K562 (cell line): ENCODE measurements at regions not wholly inside any gene's neighbourhood (a gene's known extent, or its start where the extent isn't known, plus 50 kb on each side); places are given as distances from the start of the nearest gene placed in this dataset.

ENCODE experiments used
- ATAC-seq: fragments of 200-7000 bp; cut with Tn5 transposase; 3 replicates; pipeline ENCODE4 v1.9.1; 2020; ENCODE audit warnings: moderate library complexity
- BruUV-seq: library from RNA; stranded (reverse); fragments of 400-500 nt; replicated peaks from 2 replicates; lab custom pipeline; 2021; lab: Mats Ljungman, UMichigan
- CTCF ChIA-PET: fragments of 300-600 bp; formaldehyde crosslinking; extraction: SDS; loops from one replicate; lab custom pipeline; 2021; ENCODE audit warnings: low intra/inter-chr PET ratio; lab: Yijun Ruan, JAX
- POLR2A ChIA-PET: fragments of 300-600, 350-650 bp; sonication (Branson Sonifier 250); formaldehyde crosslinking; extraction: SDS; loops from one replicate; lab custom pipeline; 2021; ENCODE audit warnings: antibody characterized with exemption, inconsistent platforms; lab: Yijun Ruan, JAX
- DNase-seq, 4 experiments: peaks; one replicate each; pipeline versions ENCODE4 v3.0.0 to v3.0.0-alpha.2; 2011 to 2018; ENCODE audit warnings: low spot score in 3 of 4, mixed read lengths in 3 of 4; ENCODE audit errors: extremely low read depth in 1 of 4
- FAIRE-seq: peaks from 2 replicates; lab custom pipeline; 2011; peaks lifted over from hg19 to GRCh38; lab: Jason Lieb, UNC
- H2AFZ ChIP-seq: 2 replicates; pipeline ENCODE4 v1.6.0; 2011; ENCODE audit warnings: low read depth, low read length, control low read depth, inconsistent platforms
- H3K27ac ChIP-seq: fragments of 200-600 bp; 3 replicates; pipeline ENCODE4 v1.8.0; 2011; ENCODE audit warnings: low read depth, mild to moderate bottlenecking, control low read depth, inconsistent platforms, low read length, moderate library complexity, mixed read lengths; ENCODE audit errors: extremely low read depth
- H3K27me3 ChIP-seq, 2 experiments: fragments of 300-600 bp in 1 of 2; 2 replicates in 1 of 2; 3 replicates in 1 of 2; pipeline versions ENCODE4 v1.6.0 to v1.8.0; 2011; ENCODE audit warnings: inconsistent platforms in 2 of 2, low read length in 2 of 2, mild to moderate bottlenecking in 1 of 2, mixed read lengths in 1 of 2, moderate library complexity in 1 of 2; ENCODE audit not compliant: control insufficient read depth in 2 of 2, insufficient read depth in 2 of 2
- H3K36me3 ChIP-seq: fragments of 300-600 bp; 3 replicates; pipeline ENCODE4 v1.8.0; 2011; ENCODE audit warnings: mild to moderate bottlenecking, low read length, inconsistent platforms; ENCODE audit not compliant: control insufficient read depth, insufficient read depth
- H3K4me1 ChIP-seq, 2 experiments: fragments of 200-600 bp in 1 of 2; replicated peaks in 1 of 2; 2 replicates in 1 of 2; 3 replicates in 1 of 2; pipeline versions ENCODE4 v1.5.1 to v1.8.0; 2011; ENCODE audit warnings: inconsistent platforms in 2 of 2, low read length in 2 of 2, mild to moderate bottlenecking in 1 of 2, mixed read lengths in 1 of 2, moderate library complexity in 1 of 2; ENCODE audit not compliant: control insufficient read depth in 2 of 2, insufficient read depth in 2 of 2
- H3K4me2 ChIP-seq: 2 replicates; pipeline ENCODE4 v1.6.1; 2011; ENCODE audit warnings: low read length, control low read depth, inconsistent platforms, mixed read lengths; ENCODE audit not compliant: insufficient read depth
- H3K4me3 ChIP-seq: fragments of 200-600 bp; sonication (generic), shearing (Covaris generic); 2 replicates; pipeline ENCODE4 v1.5.1; 2016; ENCODE audit warnings: control low read depth, inconsistent platforms
- H3K79me2 ChIP-seq: fragments of 200-600 bp; 3 replicates; pipeline ENCODE4 v1.8.0; 2011; ENCODE audit warnings: low read length, inconsistent platforms; ENCODE audit not compliant: control insufficient read depth, insufficient read depth
- H3K9ac ChIP-seq, 2 experiments: 2 replicates each; pipeline versions ENCODE4 v1.6.0 to v1.6.1; 2011; ENCODE audit warnings: low read depth in 2 of 2, low read length in 2 of 2, control low read depth in 1 of 2, inconsistent platforms in 1 of 2, mild to moderate bottlenecking in 1 of 2, mixed read lengths in 1 of 2; ENCODE audit not compliant: insufficient read depth in 1 of 2
- H3K9me1 ChIP-seq: one replicate; pipeline ENCODE4 v1.6.0; 2011; ENCODE audit warnings: inconsistent platforms, mild to moderate bottlenecking, low read length, moderate library complexity; ENCODE audit not compliant: control insufficient read depth, insufficient read depth
- H3K9me3 ChIP-seq: replicated peaks from 2 replicates; pipeline ENCODE4 v1.5.1; 2011; ENCODE audit warnings: low read depth, low read length, inconsistent platforms; ENCODE audit not compliant: control insufficient read depth, insufficient read depth
- H4K20me1 ChIP-seq: replicated peaks from 2 replicates; pipeline ENCODE4 v1.6.1; 2011; ENCODE audit warnings: low read length, inconsistent platforms, mixed read lengths; ENCODE audit not compliant: control insufficient read depth, insufficient read depth
- CBX1 ChIP-seq: sonication (generic); IDR thresholded peaks from 2 replicates; pipeline ENCODE4 v1.6.1; 2016; ENCODE audit warnings: antibody characterized with exemption, low read depth, mild to moderate bottlenecking
- CREM ChIP-seq: IDR thresholded peaks from 2 replicates; pipeline ENCODE4 v1.6.1; 2014; ENCODE audit warnings: antibody characterized with exemption, low read depth
- EZH2 ChIP-seq: IDR thresholded peaks from 2 replicates; pipeline ENCODE4 v1.6.1; 2012; ENCODE audit warnings: low read depth, mild to moderate bottlenecking, inconsistent platforms, low read length, borderline replicate concordance
- HDAC1 ChIP-seq, 2 experiments: fragments of 450-650 bp; IDR thresholded peaks; 2 replicates each; pipeline ENCODE4 v1.6.1; 2016 to 2017; ENCODE audit warnings: inconsistent platforms in 1 of 2, mild to moderate bottlenecking in 1 of 2, moderate library complexity in 1 of 2
- HDAC8 ChIP-seq: fragments of 450-650 bp; IDR thresholded peaks from 2 replicates; pipeline ENCODE4 v1.6.1; 2016; ENCODE audit warnings: mild to moderate bottlenecking, missing genetic modification characterization, moderate library complexity, missing compliant biosample characterization
- L3MBTL2 ChIP-seq: fragments of 450-650 bp; IDR thresholded peaks from 2 replicates; pipeline ENCODE4 v1.6.1; 2016; ENCODE audit warnings: mild to moderate bottlenecking, moderate library complexity
- PML ChIP-seq: IDR thresholded peaks from 2 replicates; pipeline ENCODE4 v1.6.1; 2012; ENCODE audit warnings: low read length, inconsistent platforms
- RBM25 ChIP-seq: fragments of 200-400 bp; formaldehyde crosslinking; IDR thresholded peaks from 2 replicates; pipeline ENCODE4 v1.6.1; 2018; ENCODE audit warnings: low read length, low read depth, moderate library complexity; ENCODE audit not compliant: severe bottlenecking
- SMAD4 ChIP-seq: fragments of 250-450 bp; sonication (Bioruptor Pico); conservative IDR thresholded peaks from 2 replicates; pipeline ENCODE4 v1.8.0; 2021; ENCODE audit warnings: inconsistent platforms, mild to moderate bottlenecking, moderate library complexity
- TRIM24 ChIP-seq, 2 experiments: fragments of 450-650 bp; IDR thresholded peaks; 2 replicates each; pipeline ENCODE4 v1.6.1; 2016
- ZNF354B ChIP-seq: fragments of 250-450 bp; sonication (Bioruptor Pico); IDR thresholded peaks from 2 replicates; pipeline ENCODE4 v1.4.0; 2020
- ZNF589 ChIP-seq: fragments of 200-800 bp; sonication (Bioruptor generic); IDR thresholded peaks from 2 replicates; pipeline ENCODE4 v1.6.1; 2016; ENCODE audit warnings: low read depth, missing genetic modification characterization, missing compliant biosample characterization
- ZNF644 ChIP-seq: fragments of 200-800 bp; sonication (Bioruptor generic); IDR thresholded peaks from 2 replicates; pipeline ENCODE4 v1.6.1; 2016; ENCODE audit warnings: low read depth, missing genetic modification characterization, missing compliant biosample characterization
- WGBS: fragments of 100-300 bp; shearing (Covaris generic); methylation state at CpG from one replicate; pipeline ENCODE4 v1.1.6; 2016; ENCODE audit warnings: low coverage, mixed read lengths; ENCODE audit not compliant: insufficient coverage; ENCODE audit errors: missing lambda C conversion rate; 5-methylcytosine and 5-hydroxymethylcytosine counted together
- in situ Hi-C: fragments of 300-500 bp; cut with MboI; formaldehyde crosslinking; loops from 4 replicates; pipeline ENCODE4 v1.15.0; 2018; ENCODE audit warnings: inconsistent platforms, mixed read lengths
- intact Hi-C: fragments of 100-400 bp; cut with micrococcal nuclease; formaldehyde crosslinking; loops from 2 replicates; pipeline ENCODE4 v1.14.2; 2022
- TF ChIP-seq, protein P1 (sequence below): IDR thresholded peaks from 2 replicates; pipeline ENCODE4 v1.6.1; 2011; ENCODE audit warnings: borderline replicate concordance, low read depth, mild to moderate bottlenecking, moderate library complexity, low read length; ENCODE audit not compliant: insufficient read depth, poor library complexity, severe bottlenecking
- TF ChIP-seq, protein P2 (sequence below): fragments of 150-350 bp; conservative IDR thresholded peaks from 2 replicates; pipeline ENCODE4 v1.6.1; 2014; ENCODE audit warnings: low read length

DNA sequence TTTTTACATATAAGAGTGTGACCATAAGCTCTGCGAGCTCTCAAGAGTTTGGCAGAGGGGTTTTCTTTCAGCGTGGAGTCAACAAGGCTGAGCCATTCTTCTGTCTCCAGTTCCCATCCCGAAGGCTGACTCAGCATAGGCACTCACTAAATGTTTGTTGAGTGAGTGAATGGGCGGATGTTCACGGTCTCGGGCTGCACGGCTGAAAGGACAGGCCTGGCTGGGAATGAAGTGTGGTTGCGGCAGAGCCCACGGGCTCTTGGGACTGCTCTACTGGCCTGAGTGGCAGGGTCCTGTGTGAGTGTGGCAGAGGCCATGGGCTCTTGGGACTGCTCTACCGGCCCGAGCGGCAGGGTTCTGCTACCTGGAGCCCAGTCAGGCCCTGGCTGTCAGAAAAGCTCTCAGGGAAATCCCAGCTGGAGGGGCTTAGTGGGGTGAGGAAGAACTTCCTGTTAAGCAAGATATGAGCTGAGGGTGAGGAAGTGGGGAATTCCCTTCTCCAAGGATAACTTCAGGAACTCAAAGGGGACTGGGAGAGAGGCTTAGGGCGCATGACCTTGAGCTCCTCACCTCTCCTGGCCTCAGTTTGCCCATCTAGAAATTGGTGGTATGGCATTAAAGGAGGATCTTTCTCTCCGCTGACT lies 56.6 kb upstream of the C1orf174 start (continued):
- TF ChIP-seq PML: no peak
- TF ChIP-seq ZNF644 (tag): no peak
- TF ChIP-seq CBX1: no peak
- TF ChIP-seq, protein P1, sequence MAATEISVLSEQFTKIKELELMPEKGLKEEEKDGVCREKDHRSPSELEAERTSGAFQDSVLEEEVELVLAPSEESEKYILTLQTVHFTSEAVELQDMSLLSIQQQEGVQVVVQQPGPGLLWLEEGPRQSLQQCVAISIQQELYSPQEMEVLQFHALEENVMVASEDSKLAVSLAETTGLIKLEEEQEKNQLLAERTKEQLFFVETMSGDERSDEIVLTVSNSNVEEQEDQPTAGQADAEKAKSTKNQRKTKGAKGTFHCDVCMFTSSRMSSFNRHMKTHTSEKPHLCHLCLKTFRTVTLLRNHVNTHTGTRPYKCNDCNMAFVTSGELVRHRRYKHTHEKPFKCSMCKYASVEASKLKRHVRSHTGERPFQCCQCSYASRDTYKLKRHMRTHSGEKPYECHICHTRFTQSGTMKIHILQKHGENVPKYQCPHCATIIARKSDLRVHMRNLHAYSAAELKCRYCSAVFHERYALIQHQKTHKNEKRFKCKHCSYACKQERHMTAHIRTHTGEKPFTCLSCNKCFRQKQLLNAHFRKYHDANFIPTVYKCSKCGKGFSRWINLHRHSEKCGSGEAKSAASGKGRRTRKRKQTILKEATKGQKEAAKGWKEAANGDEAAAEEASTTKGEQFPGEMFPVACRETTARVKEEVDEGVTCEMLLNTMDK: no peak
- TF ChIP-seq RBM25: no peak
- TF ChIP-seq HDAC8: no peak

DNA sequence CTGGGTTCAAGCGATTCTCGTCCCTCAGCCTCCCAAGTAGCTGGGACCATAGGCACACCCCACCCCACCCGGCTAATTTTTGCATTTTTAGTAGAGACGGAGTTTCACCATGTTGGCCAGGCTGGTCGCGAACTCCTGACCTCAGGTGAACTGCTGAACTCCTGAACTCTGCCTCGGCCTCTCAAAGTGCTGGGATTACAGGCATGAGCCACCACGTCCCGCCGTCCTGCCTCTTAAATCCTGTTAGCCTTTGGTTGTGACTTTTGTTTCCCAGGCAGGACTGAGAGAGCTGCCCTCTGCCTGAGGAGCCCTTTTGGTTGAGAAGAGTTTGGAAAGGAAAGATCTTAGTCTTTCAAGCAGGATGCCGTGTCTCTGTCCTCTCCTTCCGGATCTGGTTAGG lies 59.3 kb upstream of the C1orf174 start:
- FAIRE-seq (no peak), DNase-seq (no peak), ATAC-seq (no peak)
- peaks cover 3% of the 10 kb centered on the region for H3K9me1 ChIP-seq
- H3K4me3 ChIP-seq: no peak overlapping the region
- H3K36me3 ChIP-seq: no peaks in the 10 kb centered on the region
- peaks cover 42 to 68% of the 10 kb centered on the region in 2 experiments for H3K27me3 ChIP-seq
- H3K79me2 ChIP-seq: no peaks in the 10 kb centered on the region
- POLR2A ChIA-PET: interaction anchor here (0.7 kb wide), 1 partner anchor 869 kb away, joined by 3 read pairs; no protein-coding TSS in a partner anchor
- CTCF ChIA-PET: no interaction called here
- no peak overlapping the region for H3K4me2 ChIP-seq
- no peaks in the 10 kb centered on the region for H3K9me3 ChIP-seq
- BruUV-seq: no TSS peak
- no peaks in the 10 kb centered on the region for H4K20me1 ChIP-seq
- in situ Hi-C loops: no loop called here
- intact Hi-C loops: no loop called here
- peaks cover 0 to 3% of the 10 kb centered on the region in 2 experiments; a peak in 1 of 5 replicates for H3K4me1 ChIP-seq
- no peak overlapping the region for H3K27ac ChIP-seq
- no peak overlapping the region for H3K9ac ChIP-seq
- under 1% methylated on average over 12 of the region's 12 CpGs for WGBS
- no peak overlapping the region for H2AFZ ChIP-seq
- TF ChIP-seq, protein P2, sequence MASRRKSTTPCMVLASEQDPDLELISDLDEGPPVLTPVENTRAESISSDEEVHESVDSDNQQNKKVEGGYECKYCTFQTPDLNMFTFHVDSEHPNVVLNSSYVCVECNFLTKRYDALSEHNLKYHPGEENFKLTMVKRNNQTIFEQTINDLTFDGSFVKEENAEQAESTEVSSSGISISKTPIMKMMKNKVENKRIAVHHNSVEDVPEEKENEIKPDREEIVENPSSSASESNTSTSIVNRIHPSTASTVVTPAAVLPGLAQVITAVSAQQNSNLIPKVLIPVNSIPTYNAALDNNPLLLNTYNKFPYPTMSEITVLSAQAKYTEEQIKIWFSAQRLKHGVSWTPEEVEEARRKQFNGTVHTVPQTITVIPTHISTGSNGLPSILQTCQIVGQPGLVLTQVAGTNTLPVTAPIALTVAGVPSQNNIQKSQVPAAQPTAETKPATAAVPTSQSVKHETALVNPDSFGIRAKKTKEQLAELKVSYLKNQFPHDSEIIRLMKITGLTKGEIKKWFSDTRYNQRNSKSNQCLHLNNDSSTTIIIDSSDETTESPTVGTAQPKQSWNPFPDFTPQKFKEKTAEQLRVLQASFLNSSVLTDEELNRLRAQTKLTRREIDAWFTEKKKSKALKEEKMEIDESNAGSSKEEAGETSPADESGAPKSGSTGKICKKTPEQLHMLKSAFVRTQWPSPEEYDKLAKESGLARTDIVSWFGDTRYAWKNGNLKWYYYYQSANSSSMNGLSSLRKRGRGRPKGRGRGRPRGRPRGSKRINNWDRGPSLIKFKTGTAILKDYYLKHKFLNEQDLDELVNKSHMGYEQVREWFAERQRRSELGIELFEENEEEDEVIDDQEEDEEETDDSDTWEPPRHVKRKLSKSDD: no peak
- TF ChIP-seq L3MBTL2: no peak
- TF ChIP-seq CREM: no peak
- no peak for TF ChIP-seq ZNF354B (CRISPR knock-in tag)
- no peak for TF ChIP-seq ZNF589 (CRISPR knock-in tag)
- TF ChIP-seq SMAD4 (CRISPR knock-in tag): no peak
- TF ChIP-seq HDAC1 (IDR thresholded peaks at IDR 0.05): no peak
- TF ChIP-seq TRIM24 (IDR thresholded peaks at IDR 0.05): no peak
- TF ChIP-seq EZH2: no peak
